ENCODE measurements at regions not wholly inside any gene's neighbourhood (a gene's known extent, or its start where the extent isn't known, plus 50 kb on each side); places are given as distances from the start of the nearest gene placed in this dataset.

DNA sequence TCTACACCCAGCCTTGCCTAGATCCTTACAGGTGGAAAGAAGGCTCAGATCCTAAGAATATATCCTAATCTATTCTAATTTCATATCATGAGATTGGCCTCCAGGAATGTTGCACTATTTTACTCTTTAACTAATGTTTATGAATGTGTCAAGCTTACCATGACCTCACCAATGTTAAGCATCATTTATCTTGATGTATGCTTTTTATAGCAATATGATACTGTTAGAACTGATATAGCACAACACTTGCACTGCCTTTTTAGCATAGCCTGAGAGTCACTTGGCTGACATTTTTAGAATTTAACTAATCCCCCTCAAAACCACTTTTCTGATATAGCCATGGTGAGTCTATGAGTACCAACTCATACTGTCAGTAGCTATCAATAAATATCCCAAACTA, 191.5 kb upstream of the NR2F2 start:
- TF ChIP-seq, protein P1, sequence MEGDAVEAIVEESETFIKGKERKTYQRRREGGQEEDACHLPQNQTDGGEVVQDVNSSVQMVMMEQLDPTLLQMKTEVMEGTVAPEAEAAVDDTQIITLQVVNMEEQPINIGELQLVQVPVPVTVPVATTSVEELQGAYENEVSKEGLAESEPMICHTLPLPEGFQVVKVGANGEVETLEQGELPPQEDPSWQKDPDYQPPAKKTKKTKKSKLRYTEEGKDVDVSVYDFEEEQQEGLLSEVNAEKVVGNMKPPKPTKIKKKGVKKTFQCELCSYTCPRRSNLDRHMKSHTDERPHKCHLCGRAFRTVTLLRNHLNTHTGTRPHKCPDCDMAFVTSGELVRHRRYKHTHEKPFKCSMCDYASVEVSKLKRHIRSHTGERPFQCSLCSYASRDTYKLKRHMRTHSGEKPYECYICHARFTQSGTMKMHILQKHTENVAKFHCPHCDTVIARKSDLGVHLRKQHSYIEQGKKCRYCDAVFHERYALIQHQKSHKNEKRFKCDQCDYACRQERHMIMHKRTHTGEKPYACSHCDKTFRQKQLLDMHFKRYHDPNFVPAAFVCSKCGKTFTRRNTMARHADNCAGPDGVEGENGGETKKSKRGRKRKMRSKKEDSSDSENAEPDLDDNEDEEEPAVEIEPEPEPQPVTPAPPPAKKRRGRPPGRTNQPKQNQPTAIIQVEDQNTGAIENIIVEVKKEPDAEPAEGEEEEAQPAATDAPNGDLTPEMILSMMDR (IDR thresholded peaks at IDR 0.05; ENCODE audit: low read length), result no peak
- no peak for TF ChIP-seq EZH2 (IDR thresholded peaks at IDR 0.05; ENCODE audit: borderline replicate concordance, low read length)
